Karpas-422 (cell line): ENCODE measurements at regions not wholly inside any gene's neighbourhood (a gene's known extent, or its start where the extent isn't known, plus 50 kb on each side); places are given as distances from the start of the nearest gene placed in this dataset.

Source experiments
- DNase-seq: peaks from one replicate; pipeline ENCODE4 v3.0.0-alpha.2; 2015
- H2AFZ ChIP-seq: fragments of 200-600 bp; sonication (generic); 2 replicates; pipeline ENCODE4 v1.6.1; 2014; ENCODE audit warnings: antibody characterized with exemption, low read length, mixed read lengths
- H3K27ac ChIP-seq: fragments of 200-600 bp; sonication (generic); 2 replicates; pipeline ENCODE4 v1.5.1; 2014; ENCODE audit warnings: mild to moderate bottlenecking, low read length, moderate library complexity
- H3K27me3 ChIP-seq: fragments of 200-600 bp; sonication (generic); 2 replicates; pipeline ENCODE4 v1.6.1; 2014; ENCODE audit warnings: low read length, mixed read lengths
- H3K36me3 ChIP-seq: fragments of 200-600 bp; sonication (generic); 2 replicates; pipeline ENCODE4 v1.6.1; 2014; ENCODE audit warnings: low read length, mixed read lengths; ENCODE audit not compliant: insufficient read depth
- H3K4me1 ChIP-seq: fragments of 200-600 bp; sonication (generic); 2 replicates; pipeline ENCODE4 v1.6.1; 2014; ENCODE audit warnings: mild to moderate bottlenecking, low read length, mixed read lengths
- H3K4me2 ChIP-seq: fragments of 200-600 bp; sonication (generic); 2 replicates; pipeline ENCODE4 v1.6.1; 2014; ENCODE audit warnings: low read length, low read depth, mild to moderate bottlenecking; ENCODE audit not compliant: poor library complexity, severe bottlenecking
- H3K4me3 ChIP-seq: fragments of 200-600 bp; sonication (generic); 2 replicates; pipeline ENCODE4 v1.5.1; 2014; ENCODE audit warnings: mild to moderate bottlenecking, antibody characterized with exemption, low read length, mixed read lengths
- H3K79me2 ChIP-seq: fragments of 200-600 bp; sonication (generic); 2 replicates; pipeline ENCODE4 v1.6.1; 2014; ENCODE audit warnings: mild to moderate bottlenecking, low read length, mixed read lengths
- H3K9ac ChIP-seq: fragments of 200-600 bp; sonication (generic); 2 replicates; pipeline ENCODE4 v1.6.0; 2014; ENCODE audit warnings: low read length
- H3K9me2 ChIP-seq: fragments of 200-600 bp; sonication (generic), shearing (Covaris generic); replicated peaks from 2 replicates; pipeline ENCODE4 v1.6.0; 2014; ENCODE audit warnings: mild to moderate bottlenecking, low read length, moderate library complexity; ENCODE audit not compliant: insufficient read depth
- H3K9me3 ChIP-seq: fragments of 300-700, 200-600 bp; sonication (generic); 2 replicates; pipeline ENCODE4 v1.6.1; 2014; ENCODE audit warnings: low read length, mixed read lengths
- H4K20me1 ChIP-seq: fragments of 200-600 bp; sonication (generic); 2 replicates; pipeline ENCODE4 v1.6.1; 2014; ENCODE audit warnings: mild to moderate bottlenecking, antibody characterized with exemption, low read length, low read depth; ENCODE audit not compliant: insufficient read depth

DNA sequence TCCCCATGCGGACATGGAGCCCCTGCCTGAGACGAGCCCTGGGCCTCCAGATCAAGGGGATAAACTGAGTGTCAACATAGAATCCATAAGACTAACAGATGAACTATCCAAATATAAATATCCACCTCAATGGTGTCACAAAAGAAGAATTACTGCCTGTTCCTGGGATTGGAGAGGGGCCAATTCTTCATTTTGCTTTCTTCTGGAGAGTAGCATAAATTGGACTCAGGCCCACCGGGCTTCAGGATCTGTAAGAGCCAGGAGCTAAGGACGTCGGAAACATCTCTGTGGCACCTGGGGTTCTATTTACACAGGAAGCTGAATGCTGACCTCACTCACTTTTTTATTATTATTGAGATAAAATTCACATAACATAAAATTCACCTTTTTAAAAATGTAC is 408.2 kb upstream of the CCDC196 start:
- H2AFZ ChIP-seq, result no peak overlapping the region
- no peaks in the 10 kb centered on the region for H3K9me2 ChIP-seq
- DNase-seq, result no peak
- H3K4me3 ChIP-seq, result no peak overlapping the region
- no peaks in the 10 kb centered on the region for H3K9me3 ChIP-seq
- no peak overlapping the region for H3K9ac ChIP-seq
- H3K79me2 ChIP-seq, result no peaks in the 10 kb centered on the region
- no peaks in the 10 kb centered on the region for H3K27me3 ChIP-seq
- peaks cover 9% of the 10 kb centered on the region for H3K4me1 ChIP-seq
- H3K27ac ChIP-seq, result no peak overlapping the region
- no peak overlapping the region for H3K4me2 ChIP-seq
- no peaks in the 10 kb centered on the region for H3K36me3 ChIP-seq
- no peaks in the 10 kb centered on the region for H4K20me1 ChIP-seq

DNA sequence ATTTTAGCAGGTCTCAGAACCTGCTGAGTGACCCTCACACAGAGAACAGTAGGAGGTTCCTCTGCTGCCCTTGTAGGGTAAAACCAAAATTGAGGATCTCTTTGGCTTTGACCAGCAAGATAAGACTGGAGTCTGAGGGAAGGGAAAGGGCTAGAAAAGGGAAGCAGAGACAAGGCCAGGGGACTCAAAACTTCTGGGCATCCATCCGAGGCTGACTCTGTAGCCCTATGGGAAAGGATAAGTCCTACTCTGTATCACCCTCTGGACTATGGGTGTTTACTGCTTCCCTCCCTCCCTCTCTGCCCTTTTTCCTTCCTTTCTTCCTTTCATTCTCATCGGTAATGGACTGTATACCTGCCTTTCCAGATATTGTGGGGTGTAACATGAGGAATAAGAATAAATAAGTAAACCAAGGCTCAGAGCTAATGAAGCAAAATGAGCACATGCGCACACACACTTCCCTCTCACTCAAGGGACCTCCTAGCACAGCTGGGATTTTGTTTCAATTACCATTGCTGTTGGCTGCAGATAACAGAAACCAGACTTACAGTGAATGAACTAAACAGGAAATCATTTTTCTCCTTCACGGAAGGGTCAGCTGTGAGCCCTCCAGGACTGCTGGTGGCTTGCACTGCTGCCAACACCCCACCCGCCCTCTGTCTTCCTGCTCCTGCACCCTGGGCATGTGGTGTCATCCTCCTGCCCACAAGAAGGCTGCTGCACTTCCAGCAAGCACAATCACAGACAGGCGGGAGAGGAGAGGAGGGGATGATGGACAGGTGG is 404.4 kb upstream of the CCDC196 start:
- H4K20me1 ChIP-seq, result no peaks in the 10 kb centered on the region
- no peak overlapping the region for H3K4me3 ChIP-seq
- no peak overlapping the region for H2AFZ ChIP-seq
- no peak for DNase-seq
- H3K4me2 ChIP-seq, result no peak overlapping the region
- no peaks in the 10 kb centered on the region for H3K79me2 ChIP-seq
- H3K9ac ChIP-seq, result no peak overlapping the region
- H3K4me1 ChIP-seq, result no peaks in the 10 kb centered on the region
- H3K36me3 ChIP-seq, result no peaks in the 10 kb centered on the region
- no peaks in the 10 kb centered on the region for H3K9me2 ChIP-seq
- no peaks in the 10 kb centered on the region for H3K9me3 ChIP-seq
- H3K27ac ChIP-seq, result no peak overlapping the region
- no peaks in the 10 kb centered on the region for H3K27me3 ChIP-seq

DNA sequence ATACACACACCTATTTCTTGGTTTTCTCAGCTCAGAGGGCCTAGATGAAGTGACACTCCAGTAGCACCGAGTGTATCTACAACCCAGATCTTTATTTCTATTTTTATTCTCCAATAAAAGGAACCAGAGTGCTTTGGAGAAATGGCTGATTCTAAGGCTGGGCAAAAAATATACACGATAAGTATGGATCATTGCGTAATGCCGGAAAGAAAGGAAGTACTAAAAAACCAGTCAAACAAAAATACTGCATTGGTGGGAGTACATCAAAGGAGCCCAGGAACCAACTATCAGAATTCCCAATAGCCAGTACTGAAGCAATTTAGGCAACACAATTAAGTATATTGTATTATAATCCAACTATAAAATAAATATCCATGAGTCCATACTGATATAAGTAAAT is 400.9 kb upstream of the CCDC196 start:
- Histone ChIP-seq H3K4me1 (no peaks in the 10 kb centered on the region), H3K9me3 (no peaks in the 10 kb centered on the region), H2AFZ (no peak overlapping the region), H4K20me1 (no peaks in the 10 kb centered on the region), H3K36me3 (no peaks in the 10 kb centered on the region), H3K27ac (no peak overlapping the region), H3K9ac (no peak overlapping the region), H3K9me2 (no peaks in the 10 kb centered on the region), H3K4me2 (no peak overlapping the region), H3K27me3 (no peaks in the 10 kb centered on the region), H3K4me3 (no peak overlapping the region), H3K79me2 (no peaks in the 10 kb centered on the region)
- DNase-seq, result no peak

DNA sequence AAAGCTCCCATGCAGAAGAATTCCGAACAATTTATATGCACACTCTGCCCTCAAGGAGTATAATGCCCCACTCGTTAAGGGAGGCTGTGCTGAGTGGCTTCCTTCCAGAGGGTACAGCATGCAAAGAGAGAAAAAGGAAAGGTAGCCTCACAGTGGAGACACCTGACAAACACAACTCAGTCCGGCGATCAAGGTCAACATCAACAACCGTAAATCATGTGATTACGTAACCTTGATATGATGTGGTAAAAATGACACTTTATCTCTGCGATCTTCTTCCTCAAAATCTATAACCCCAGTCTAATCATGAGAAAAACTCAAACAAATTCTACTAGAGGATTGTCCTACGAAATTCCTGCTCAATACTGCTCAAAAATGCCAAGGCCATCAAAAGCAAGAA is 400.5 kb upstream of the CCDC196 start:
- Histone ChIP-seq H3K27ac (no peak overlapping the region), H3K9me3 (no peaks in the 10 kb centered on the region), H3K4me2 (no peak overlapping the region), H3K4me1 (no peaks in the 10 kb centered on the region), H3K9ac (no peak overlapping the region), H3K27me3 (no peaks in the 10 kb centered on the region), H3K9me2 (no peaks in the 10 kb centered on the region), H3K36me3 (no peaks in the 10 kb centered on the region), H3K4me3 (no peak overlapping the region), H2AFZ (no peak overlapping the region), H3K79me2 (no peaks in the 10 kb centered on the region), H4K20me1 (no peaks in the 10 kb centered on the region)
- no peak for DNase-seq

DNA sequence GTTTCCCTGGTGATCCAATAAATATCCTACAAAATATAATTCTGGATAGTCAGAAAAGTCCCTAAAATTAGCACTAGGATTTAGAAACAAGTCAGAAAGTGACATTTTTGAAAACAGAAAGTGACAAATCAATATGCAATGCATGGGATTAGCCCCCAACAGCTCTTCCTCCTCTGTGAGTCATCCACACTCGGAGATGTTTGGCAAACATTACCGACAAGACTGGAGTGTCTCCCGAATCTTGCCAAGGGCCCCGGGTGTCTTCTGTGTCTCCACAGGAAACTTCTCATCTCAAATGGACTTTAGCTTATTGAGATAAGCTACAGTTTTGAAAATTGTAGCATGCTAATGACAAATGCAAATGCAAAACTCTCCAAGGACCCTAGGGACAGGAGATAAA is 398.9 kb upstream of the CCDC196 start:
- Histone ChIP-seq H4K20me1 (no peaks in the 10 kb centered on the region), H2AFZ (no peak overlapping the region), H3K4me2 (no peak overlapping the region), H3K27me3 (no peaks in the 10 kb centered on the region), H3K36me3 (no peaks in the 10 kb centered on the region), H3K4me3 (no peak overlapping the region), H3K9ac (no peak overlapping the region), H3K9me2 (no peaks in the 10 kb centered on the region), H3K9me3 (no peaks in the 10 kb centered on the region), H3K4me1 (no peaks in the 10 kb centered on the region), H3K79me2 (no peaks in the 10 kb centered on the region), H3K27ac (no peak overlapping the region)
- no peak for DNase-seq

DNA sequence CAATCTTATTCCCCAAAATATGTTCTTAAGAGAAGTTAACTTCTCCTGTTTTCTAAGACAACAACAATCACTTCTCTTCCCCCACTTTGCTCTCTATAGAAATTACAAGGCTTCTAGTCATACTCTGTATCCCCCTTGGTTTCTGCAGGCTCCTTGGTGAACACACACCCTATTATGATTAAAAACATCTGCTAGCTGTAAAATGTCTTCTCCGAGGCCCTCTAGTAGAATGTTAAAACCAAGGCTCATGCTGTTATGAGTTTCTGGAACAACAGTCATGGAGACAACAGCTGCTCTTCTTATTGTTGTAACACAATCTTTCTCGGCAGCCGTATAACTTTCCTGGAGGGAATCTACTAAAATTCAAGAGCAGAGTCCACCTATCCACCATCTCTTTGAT is 397.5 kb upstream of the CCDC196 start:
- H3K27me3 ChIP-seq, result no peaks in the 10 kb centered on the region

DNA sequence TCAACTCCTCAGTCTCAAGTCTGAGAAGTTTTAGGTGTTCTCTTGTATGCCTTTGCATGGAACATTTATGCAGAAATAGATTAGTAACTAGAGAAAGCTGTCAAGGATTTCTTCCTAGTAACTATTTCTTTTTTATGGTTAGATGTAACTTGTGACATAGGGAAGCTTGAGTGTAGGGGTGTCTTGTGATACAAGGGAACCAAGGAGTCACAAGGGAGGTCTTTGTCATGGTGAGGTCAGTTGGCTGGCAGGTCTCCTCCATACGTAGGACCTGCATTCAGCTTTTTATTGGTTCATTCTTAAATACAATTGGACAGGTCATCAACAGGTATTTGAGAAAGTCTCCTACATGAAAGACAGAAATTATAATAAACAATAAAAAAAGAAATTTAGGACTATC is 394.0 kb upstream of the CCDC196 start:
- no peaks in the 10 kb centered on the region for H3K27me3 ChIP-seq
- H3K36me3 ChIP-seq, result no peaks in the 10 kb centered on the region
- no peak overlapping the region for H3K9ac ChIP-seq
- no peak overlapping the region for H3K4me2 ChIP-seq
- H3K4me1 ChIP-seq, result no peaks in the 10 kb centered on the region
- no peaks in the 10 kb centered on the region for H3K9me3 ChIP-seq
- no peak overlapping the region for H2AFZ ChIP-seq
- no peak overlapping the region for H3K4me3 ChIP-seq
- H3K79me2 ChIP-seq, result no peaks in the 10 kb centered on the region
- no peak overlapping the region for H3K27ac ChIP-seq
- no peaks in the 10 kb centered on the region for H3K9me2 ChIP-seq
- no peak for DNase-seq
- H4K20me1 ChIP-seq, result no peaks in the 10 kb centered on the region

More for the DNA sequence above, 397.5 kb upstream of the CCDC196 start:
- no peak overlapping the region for H3K9ac ChIP-seq
- H3K4me2 ChIP-seq, result no peak overlapping the region
- H3K79me2 ChIP-seq, result no peaks in the 10 kb centered on the region
- DNase-seq, result no peak
- H3K9me3 ChIP-seq, result no peaks in the 10 kb centered on the region
- no peak overlapping the region for H3K4me3 ChIP-seq
- no peaks in the 10 kb centered on the region for H3K36me3 ChIP-seq
- no peak overlapping the region for H3K27ac ChIP-seq
- H2AFZ ChIP-seq, result no peak overlapping the region
- no peaks in the 10 kb centered on the region for H4K20me1 ChIP-seq
- no peaks in the 10 kb centered on the region for H3K9me2 ChIP-seq
- no peaks in the 10 kb centered on the region for H3K4me1 ChIP-seq

DNA sequence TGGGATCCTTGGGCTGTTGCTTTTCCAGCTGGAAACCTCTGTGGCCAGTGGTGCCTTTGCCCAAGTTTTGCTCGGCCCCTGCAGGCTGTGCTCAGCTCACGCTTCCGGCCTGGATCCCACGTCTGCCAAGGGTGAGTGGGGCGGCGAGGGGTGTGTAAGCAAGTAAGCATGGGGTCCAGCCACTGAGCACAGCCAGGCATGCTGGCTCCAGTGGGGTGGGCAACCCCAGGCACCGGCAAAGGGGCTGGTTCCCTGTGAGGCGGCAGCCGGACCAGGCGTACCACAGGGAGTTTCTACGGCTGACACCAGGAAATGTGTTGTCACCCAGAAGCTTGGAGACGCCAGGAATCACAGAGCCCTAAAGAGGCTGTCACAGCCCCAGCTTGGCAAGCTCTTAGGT is 393.4 kb upstream of the CCDC196 start:
- Histone ChIP-seq H3K36me3 (no peaks in the 10 kb centered on the region), H3K4me3 (no peak overlapping the region), H3K4me1 (no peaks in the 10 kb centered on the region), H3K9me2 (no peaks in the 10 kb centered on the region), H3K27me3 (no peaks in the 10 kb centered on the region), H3K27ac (no peak overlapping the region), H3K4me2 (no peak overlapping the region), H4K20me1 (no peaks in the 10 kb centered on the region), H3K9me3 (no peaks in the 10 kb centered on the region), H3K9ac (no peak overlapping the region), H3K79me2 (no peaks in the 10 kb centered on the region), H2AFZ (no peak overlapping the region)
- DNase-seq, result no peak
